Cardiac muscle cell (in vitro differentiated cells and primary cell): ENCODE measurements at regions not wholly inside any gene's neighbourhood (a gene's known extent, or its start where the extent isn't known, plus 50 kb on each side); places are given as distances from the start of the nearest gene placed in this dataset.
"Not testable (repeated sequence)": the region's sequence is repeated elsewhere in the genome, so short reads cannot be mapped to it uniquely, and the experiment has no call there.

Source experiments
- DNase-seq, 2 donors: peaks; one replicate each; pipeline versions ENCODE4 v3.0.0 to v3.0.0-alpha.2; 2010 to 2017; ENCODE audit warnings: low read depth in 1 of 2, low spot score in 1 of 2
- H3K27ac ChIP-seq: fragments of 200-600 bp; sonication (generic); 2 replicates; pipeline ENCODE4 v1.5.1; 2016
- H3K27me3 ChIP-seq: fragments of 200-600 bp; sonication (generic); 2 replicates; pipeline ENCODE4 v1.6.0; 2016; ENCODE audit warnings: control low read depth
- H3K36me3 ChIP-seq: fragments of 200-600 bp; sonication (generic); 2 replicates; pipeline ENCODE4 v1.5.1; 2016; ENCODE audit warnings: control low read depth
- H3K4me1 ChIP-seq: fragments of 200-600 bp; sonication (generic); 2 replicates; pipeline ENCODE4 v1.8.1; 2017; ENCODE audit warnings: low read depth, mild to moderate bottlenecking, mixed run types
- H3K4me3 ChIP-seq: fragments of 200-600 bp; sonication (generic); 2 replicates; pipeline ENCODE4 v1.5.1; 2016; ENCODE audit warnings: mild to moderate bottlenecking
- H3K9me3 ChIP-seq: fragments of 200-600 bp; sonication (generic); 2 replicates; pipeline ENCODE4 v1.5.1; 2017; ENCODE audit warnings: low read depth, mild to moderate bottlenecking, control low read depth
- TF ChIP-seq, protein P1 (sequence below): IDR thresholded peaks from 2 replicates; pipeline ENCODE4 v1.5.1; 2012; ENCODE audit warnings: low read depth, mild to moderate bottlenecking, low read length

GRCh38 chr4:171519457-171519856 lies 293.7 kb upstream of the GALNTL6 start:
- TF ChIP-seq, protein P1, sequence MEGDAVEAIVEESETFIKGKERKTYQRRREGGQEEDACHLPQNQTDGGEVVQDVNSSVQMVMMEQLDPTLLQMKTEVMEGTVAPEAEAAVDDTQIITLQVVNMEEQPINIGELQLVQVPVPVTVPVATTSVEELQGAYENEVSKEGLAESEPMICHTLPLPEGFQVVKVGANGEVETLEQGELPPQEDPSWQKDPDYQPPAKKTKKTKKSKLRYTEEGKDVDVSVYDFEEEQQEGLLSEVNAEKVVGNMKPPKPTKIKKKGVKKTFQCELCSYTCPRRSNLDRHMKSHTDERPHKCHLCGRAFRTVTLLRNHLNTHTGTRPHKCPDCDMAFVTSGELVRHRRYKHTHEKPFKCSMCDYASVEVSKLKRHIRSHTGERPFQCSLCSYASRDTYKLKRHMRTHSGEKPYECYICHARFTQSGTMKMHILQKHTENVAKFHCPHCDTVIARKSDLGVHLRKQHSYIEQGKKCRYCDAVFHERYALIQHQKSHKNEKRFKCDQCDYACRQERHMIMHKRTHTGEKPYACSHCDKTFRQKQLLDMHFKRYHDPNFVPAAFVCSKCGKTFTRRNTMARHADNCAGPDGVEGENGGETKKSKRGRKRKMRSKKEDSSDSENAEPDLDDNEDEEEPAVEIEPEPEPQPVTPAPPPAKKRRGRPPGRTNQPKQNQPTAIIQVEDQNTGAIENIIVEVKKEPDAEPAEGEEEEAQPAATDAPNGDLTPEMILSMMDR: no peak
- H3K36me3 ChIP-seq: no peaks in the 10 kb centered on the region
- H3K27me3 ChIP-seq: no peaks in the 10 kb centered on the region
- no peak overlapping the region for H3K4me3 ChIP-seq
- H3K27ac ChIP-seq: no peak overlapping the region
- no peak for DNase-seq
- H3K9me3 ChIP-seq: no peaks in the 10 kb centered on the region
- no peaks in the 10 kb centered on the region for H3K4me1 ChIP-seq

- no peak overlapping the region for H3K27ac ChIP-seq
- no peaks in the 10 kb centered on the region for H3K36me3 ChIP-seq
Observed at GRCh38 chr4:171517883-171518282, 295.3 kb upstream of the GALNTL6 start.

GRCh38 chr4:171516694-171517093 lies 296.5 kb upstream of the GALNTL6 start:
- no peak overlapping the region for H3K27ac ChIP-seq
- TF ChIP-seq, protein P1: no peak
- DNase-seq: no peak
- no peaks in the 10 kb centered on the region for H3K27me3 ChIP-seq
- H3K9me3 ChIP-seq: no peaks in the 10 kb centered on the region
- no peak overlapping the region for H3K4me3 ChIP-seq
- no peaks in the 10 kb centered on the region for H3K4me1 ChIP-seq
- H3K36me3 ChIP-seq: no peaks in the 10 kb centered on the region

More at GRCh38 chr4:171517883-171518282, 295.3 kb upstream of the GALNTL6 start:
- Histone ChIP-seq H3K9me3 (no peaks in the 10 kb centered on the region), H3K4me3 (no peak overlapping the region), H3K27me3 (no peaks in the 10 kb centered on the region), H3K4me1 (no peaks in the 10 kb centered on the region)
- TF ChIP-seq, protein P1: no peak
- no peak for DNase-seq

GRCh38 chr4:171484681-171485080 lies 328.5 kb upstream of the GALNTL6 start:
- DNase-seq: no peak
- no peak overlapping the region for H3K4me3 ChIP-seq
- H3K4me1 ChIP-seq: no peaks in the 10 kb centered on the region
- H3K27ac ChIP-seq: no peak overlapping the region
- no peaks in the 10 kb centered on the region for H3K9me3 ChIP-seq
- H3K36me3 ChIP-seq: no peaks in the 10 kb centered on the region
- TF ChIP-seq, protein P1: no peak
- no peaks in the 10 kb centered on the region for H3K27me3 ChIP-seq

DNA sequence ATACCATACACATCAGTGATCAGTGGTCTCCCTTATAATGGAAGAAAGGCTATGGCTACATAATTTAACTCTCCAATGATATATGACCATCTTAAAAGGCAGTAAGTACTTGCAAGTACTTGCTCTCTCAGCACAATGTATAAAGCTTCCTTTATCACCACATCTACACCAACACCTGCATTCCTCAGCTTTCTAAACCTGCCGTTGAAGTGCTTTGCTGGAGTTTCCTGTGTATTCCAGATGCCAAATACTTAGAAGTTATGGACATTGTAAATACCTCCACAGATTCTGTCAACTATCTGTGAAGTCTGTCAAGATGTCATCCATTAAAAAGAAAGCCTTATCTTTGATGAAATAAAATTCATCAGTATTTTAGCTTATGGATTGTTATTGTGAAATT lies 335.0 kb upstream of the GALNTL6 start:
- no peak overlapping the region for H3K27ac ChIP-seq
- no peak for DNase-seq
- H3K27me3 ChIP-seq: no peaks in the 10 kb centered on the region
- no peaks in the 10 kb centered on the region for H3K36me3 ChIP-seq
- TF ChIP-seq, protein P1: no peak
- H3K4me3 ChIP-seq: no peak overlapping the region
- no peaks in the 10 kb centered on the region for H3K9me3 ChIP-seq
- H3K4me1 ChIP-seq: no peaks in the 10 kb centered on the region

GRCh38 chr4:171475111-171475510 lies 338.1 kb upstream of the GALNTL6 start:
- DNase-seq, H3K27me3 ChIP-seq, H3K4me3 ChIP-seq, H3K27ac ChIP-seq, H3K36me3 ChIP-seq, H3K4me1 ChIP-seq, H3K9me3 ChIP-seq: not testable (repeated sequence)
